OCI-LY1 (cell line): ENCODE measurements at regions not wholly inside any gene's neighbourhood (a gene's known extent, or its start where the extent isn't known, plus 50 kb on each side); places are given as distances from the start of the nearest gene placed in this dataset.

Source experiments
- H2AFZ ChIP-seq: fragments of 200-600 bp; sonication (generic), shearing (Covaris generic); 2 replicates; pipeline ENCODE4 v1.6.0; 2014; ENCODE audit warnings: antibody characterized with exemption, mild to moderate bottlenecking, low read length
- H3F3A ChIP-seq: fragments of 200-600 bp; sonication (generic), shearing (Covaris generic); 2 replicates; pipeline ENCODE4 v1.6.0; 2014; ENCODE audit warnings: mild to moderate bottlenecking, antibody characterized with exemption, low read length, moderate library complexity; ENCODE audit not compliant: insufficient read depth
- H3K27ac ChIP-seq: fragments of 200-600 bp; sonication (generic); 2 replicates; pipeline ENCODE4 v1.5.1; 2014; ENCODE audit warnings: low read length, mixed run types, mild to moderate bottlenecking, low read depth; ENCODE audit not compliant: poor library complexity, severe bottlenecking
- H3K27me3 ChIP-seq: fragments of 200-600 bp; sonication (generic); 2 replicates; pipeline ENCODE4 v1.6.0; 2014; ENCODE audit warnings: antibody characterized with exemption, mild to moderate bottlenecking, low read length, moderate library complexity; ENCODE audit not compliant: insufficient read depth
- H3K36me3 ChIP-seq: fragments of 200-600 bp; sonication (generic); 2 replicates; pipeline ENCODE4 v1.6.1; 2014; ENCODE audit warnings: mild to moderate bottlenecking, antibody characterized with exemption, low read length, moderate library complexity, mixed read lengths; ENCODE audit not compliant: insufficient read depth
- H3K4me1 ChIP-seq: fragments of 200-600 bp; sonication (generic); 2 replicates; pipeline ENCODE4 v1.5.1; 2014; ENCODE audit warnings: mild to moderate bottlenecking, low read length, moderate library complexity; ENCODE audit not compliant: insufficient read depth, severe bottlenecking
- H3K4me2 ChIP-seq: fragments of 200-600 bp; sonication (generic), shearing (Covaris generic); 2 replicates; pipeline ENCODE4 v1.6.1; 2014; ENCODE audit warnings: low read length
- H3K4me3 ChIP-seq: fragments of 200-600 bp; sonication (generic); 2 replicates; pipeline ENCODE4 v1.5.1; 2014; ENCODE audit warnings: low read length, low read depth, mild to moderate bottlenecking, mixed read lengths; ENCODE audit not compliant: poor library complexity, severe bottlenecking
- H3K79me2 ChIP-seq: fragments of 200-600 bp; shearing (Covaris generic); 2 replicates; pipeline ENCODE4 v1.6.1; 2016; ENCODE audit warnings: mixed run types, low read length, mixed read lengths; ENCODE audit not compliant: insufficient read depth
- H3K9ac ChIP-seq: fragments of 200-600 bp; sonication (generic), shearing (Covaris generic); 2 replicates; pipeline ENCODE4 v1.6.1; 2014; ENCODE audit warnings: mild to moderate bottlenecking, low read length, mixed read lengths
- H3K9me2 ChIP-seq: fragments of 200-600 bp; sonication (generic), shearing (Covaris generic); 2 replicates; pipeline ENCODE4 v1.6.1; 2014; ENCODE audit warnings: low read depth, mild to moderate bottlenecking, low read length, mixed read lengths
- H3K9me3 ChIP-seq: fragments of 200-600 bp; shearing (Covaris generic); 2 replicates; pipeline ENCODE4 v1.6.1; 2014; ENCODE audit warnings: low read length, mixed read lengths
- H4K20me1 ChIP-seq: fragments of 200-600 bp; sonication (generic), shearing (Covaris generic); 2 replicates; pipeline ENCODE4 v1.6.0; 2016; ENCODE audit warnings: mild to moderate bottlenecking, low read length; ENCODE audit not compliant: insufficient read depth
- CTCF ChIP-seq: fragments of 200-600 bp; sonication (generic), shearing (Covaris generic); IDR thresholded peaks from 2 replicates; pipeline ENCODE4 v1.5.1; 2017; ENCODE audit warnings: mild to moderate bottlenecking, antibody characterized with exemption, low read length, moderate library complexity, mixed read lengths
- EZH2 ChIP-seq: fragments of 200-600 bp; sonication (generic), shearing (Covaris generic); IDR thresholded peaks from 2 replicates; pipeline ENCODE4 v1.8.0; 2017; ENCODE audit warnings: borderline replicate concordance, mixed run types, mild to moderate bottlenecking, antibody characterized with exemption, low read length, moderate library complexity, mixed read lengths

GRCh38 chr7:68425377-68425776 lies 1172.9 kb upstream of the AUTS2 start:
- Histone ChIP-seq H3F3A (no peaks in the 10 kb centered on the region), H2AFZ (no peak overlapping the region), H3K27ac (no peak overlapping the region), H3K27me3 (no peaks in the 10 kb centered on the region; the same call in 1 of the 2 replicates), H3K4me2 (no peak overlapping the region), H3K4me3 (no peak overlapping the region), H3K9me3 (no peaks in the 10 kb centered on the region), H3K79me2 (no peaks in the 10 kb centered on the region), H3K9ac (no peak overlapping the region), H3K4me1 (no peaks in the 10 kb centered on the region), H3K9me2 (no peaks in the 10 kb centered on the region), H4K20me1 (no peaks in the 10 kb centered on the region), H3K36me3 (no peaks in the 10 kb centered on the region)
- TF ChIP-seq CTCF, result peak; percentile 61
- no peak for TF ChIP-seq EZH2

- H3K9ac ChIP-seq, result no peak overlapping the region
- H3K27me3 ChIP-seq, result no peaks in the 10 kb centered on the region
- H3F3A ChIP-seq, result no peaks in the 10 kb centered on the region
- H3K9me3 ChIP-seq, result no peaks in the 10 kb centered on the region
- no peaks in the 10 kb centered on the region for H3K79me2 ChIP-seq
- H2AFZ ChIP-seq, result no peak overlapping the region
- no peaks in the 10 kb centered on the region for H4K20me1 ChIP-seq
- H3K27ac ChIP-seq, result no peak overlapping the region
- H3K4me3 ChIP-seq, result no peak overlapping the region
- H3K36me3 ChIP-seq, result no peaks in the 10 kb centered on the region
- TF ChIP-seq CTCF, result no peak
- TF ChIP-seq EZH2, result no peak
- no peaks in the 10 kb centered on the region for H3K9me2 ChIP-seq
- no peaks in the 10 kb centered on the region for H3K4me1 ChIP-seq
- H3K4me2 ChIP-seq, result no peak overlapping the region
These were observed 1168.7 kb upstream of the AUTS2 start for GRCh38 chr7:68429411-68430117.

GRCh38 chr7:68432585-68432984 lies 1165.7 kb upstream of the AUTS2 start:
- Histone ChIP-seq H3K9me2 (no peaks in the 10 kb centered on the region), H3K4me2 (no peak overlapping the region), H3K27me3 (no peaks in the 10 kb centered on the region), H3K36me3 (no peaks in the 10 kb centered on the region), H3K4me3 (no peak overlapping the region), H3K79me2 (no peaks in the 10 kb centered on the region), H3K27ac (no peak overlapping the region), H2AFZ (no peak overlapping the region), H3K4me1 (no peaks in the 10 kb centered on the region), H3K9ac (no peak overlapping the region), H4K20me1 (no peaks in the 10 kb centered on the region), H3K9me3 (peaks cover under 1% of the 10 kb centered on the region; the same call in 1 of the 2 replicates), H3F3A (no peaks in the 10 kb centered on the region)
- TF ChIP-seq CTCF (no peak), EZH2 (no peak)
